UCSD-AML1 (cell line): ENCODE measurements at regions not wholly inside any gene's neighbourhood (a gene's known extent, or its start where the extent isn't known, plus 50 kb on each side); places are given as distances from the start of the nearest gene placed in this dataset.

Experiments
- DNase-seq: peaks from one replicate; lab custom pipeline; 2025; ENCODE audit not compliant: unreplicated experiment; lab: John Stamatoyannopoulos, UW

DNA sequence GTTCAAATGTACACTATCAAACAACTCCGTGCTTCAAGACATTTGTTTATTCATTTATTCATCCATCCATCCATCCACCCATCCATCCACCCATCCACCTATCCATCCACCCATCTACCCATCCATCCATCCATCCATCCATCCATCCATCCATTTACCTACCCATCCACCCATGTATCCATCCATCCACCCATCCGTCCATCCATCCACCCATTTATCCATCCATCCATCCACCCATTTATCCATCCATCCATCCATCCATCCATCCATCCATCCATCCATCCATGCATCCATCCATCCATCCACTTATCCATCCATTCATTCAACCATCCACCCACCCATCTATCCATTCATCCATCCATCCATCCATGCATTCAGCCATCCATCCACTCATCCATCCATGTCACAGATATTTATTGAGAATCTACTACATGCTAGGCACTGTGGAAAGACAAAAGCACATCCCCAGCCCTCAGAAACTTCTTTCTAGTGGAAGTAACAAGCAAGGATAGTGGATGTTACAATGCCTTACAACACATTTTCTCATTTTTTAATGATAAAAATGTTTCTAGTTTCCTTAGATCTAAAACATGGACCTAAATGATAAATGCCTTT lies 237.6 kb downstream of the ZNF536 start:
- no peak for DNase-seq

- DNase-seq: no peak
Measured at GRCh38 chr19:30608471-30608870, 236.3 kb downstream of the ZNF536 start.
